ENCODE measurements at regions not wholly inside any gene's neighbourhood (a gene's known extent, or its start where the extent isn't known, plus 50 kb on each side); places are given as distances from the start of the nearest gene placed in this dataset.

- no peak overlapping the region for H3K4me3 ChIP-seq (ENCODE audit: low read depth, low read length, poor library complexity, severe bottlenecking)
- H3K9me3 ChIP-seq (ENCODE audit: low read depth, low read length, poor library complexity, severe bottlenecking): no peaks in the 10 kb centered on the region
- H3K36me3 ChIP-seq (ENCODE audit: insufficient read depth, low read length, poor library complexity, severe bottlenecking): no peaks in the 10 kb centered on the region
- BruUV-seq (replicated peaks): no TSS peak
- no peaks in the 10 kb centered on the region for H3K4me1 ChIP-seq (ENCODE audit: insufficient read depth, low read length, poor library complexity, severe bottlenecking)
- DNase-seq (ENCODE audit: low spot score): no peak
- intact Hi-C loops (cut with micrococcal nuclease; ENCODE audit: unreplicated experiment): no loop called here
- H3K27me3 ChIP-seq (replicated peaks; ENCODE audit: insufficient read depth, low read depth, low read length, poor library complexity): no peaks in the 10 kb centered on the region
- TF ChIP-seq EZH2 (IDR thresholded peaks at IDR 0.05; ENCODE audit: borderline replicate concordance, low read depth, low read length, poor library complexity, severe bottlenecking): no peak
- TF ChIP-seq, protein P1, sequence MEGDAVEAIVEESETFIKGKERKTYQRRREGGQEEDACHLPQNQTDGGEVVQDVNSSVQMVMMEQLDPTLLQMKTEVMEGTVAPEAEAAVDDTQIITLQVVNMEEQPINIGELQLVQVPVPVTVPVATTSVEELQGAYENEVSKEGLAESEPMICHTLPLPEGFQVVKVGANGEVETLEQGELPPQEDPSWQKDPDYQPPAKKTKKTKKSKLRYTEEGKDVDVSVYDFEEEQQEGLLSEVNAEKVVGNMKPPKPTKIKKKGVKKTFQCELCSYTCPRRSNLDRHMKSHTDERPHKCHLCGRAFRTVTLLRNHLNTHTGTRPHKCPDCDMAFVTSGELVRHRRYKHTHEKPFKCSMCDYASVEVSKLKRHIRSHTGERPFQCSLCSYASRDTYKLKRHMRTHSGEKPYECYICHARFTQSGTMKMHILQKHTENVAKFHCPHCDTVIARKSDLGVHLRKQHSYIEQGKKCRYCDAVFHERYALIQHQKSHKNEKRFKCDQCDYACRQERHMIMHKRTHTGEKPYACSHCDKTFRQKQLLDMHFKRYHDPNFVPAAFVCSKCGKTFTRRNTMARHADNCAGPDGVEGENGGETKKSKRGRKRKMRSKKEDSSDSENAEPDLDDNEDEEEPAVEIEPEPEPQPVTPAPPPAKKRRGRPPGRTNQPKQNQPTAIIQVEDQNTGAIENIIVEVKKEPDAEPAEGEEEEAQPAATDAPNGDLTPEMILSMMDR (conservative IDR thresholded peaks at IDR 0.05; ENCODE audit: low read depth, low read length): no peak
- POLR2A ChIA-PET (ENCODE audit: low non-redundant PET): no interaction called here
- no peak overlapping the region for H3K27ac ChIP-seq (ENCODE audit: low read depth, low read length, poor library complexity, severe bottlenecking)
- CTCF ChIA-PET: no interaction called here
These were observed 626.3 kb downstream of the TENT5A start for GRCh38 chr6:81126150-81126549.

- H3K27me3 ChIP-seq (replicated peaks; ENCODE audit: insufficient read depth, low read depth, low read length, poor library complexity): no peaks in the 10 kb centered on the region
- no peak overlapping the region for H3K27ac ChIP-seq (ENCODE audit: low read depth, low read length, poor library complexity, severe bottlenecking)
- ChIA-PET CTCF (no interaction called here), POLR2A (ENCODE audit: low non-redundant PET) (no interaction called here)
- BruUV-seq (replicated peaks): no TSS peak
- DNase-seq (ENCODE audit: low spot score): no peak
- H3K4me1 ChIP-seq (ENCODE audit: insufficient read depth, low read length, poor library complexity, severe bottlenecking): no peaks in the 10 kb centered on the region
- H3K9me3 ChIP-seq (ENCODE audit: low read depth, low read length, poor library complexity, severe bottlenecking): no peaks in the 10 kb centered on the region
- TF ChIP-seq EZH2 (IDR thresholded peaks at IDR 0.05; ENCODE audit: borderline replicate concordance, low read depth, low read length, poor library complexity, severe bottlenecking): no peak
- TF ChIP-seq, protein P1 (conservative IDR thresholded peaks at IDR 0.05; ENCODE audit: low read depth, low read length): no peak
- H3K36me3 ChIP-seq (ENCODE audit: insufficient read depth, low read length, poor library complexity, severe bottlenecking): no peaks in the 10 kb centered on the region
- intact Hi-C loops (cut with micrococcal nuclease; ENCODE audit: unreplicated experiment): no loop called here
- H3K4me3 ChIP-seq (ENCODE audit: low read depth, low read length, poor library complexity, severe bottlenecking): no peak overlapping the region
These were observed 632.2 kb downstream of the TENT5A start for GRCh38 chr6:81120280-81120679.

- no TSS peak for BruUV-seq (replicated peaks)
- H3K36me3 ChIP-seq (ENCODE audit: insufficient read depth, low read length, poor library complexity, severe bottlenecking): no peaks in the 10 kb centered on the region
- H3K4me3 ChIP-seq (ENCODE audit: low read depth, low read length, poor library complexity, severe bottlenecking): no peak overlapping the region
- no peaks in the 10 kb centered on the region for H3K27me3 ChIP-seq (replicated peaks; ENCODE audit: insufficient read depth, low read depth, low read length, poor library complexity)
- no peaks in the 10 kb centered on the region for H3K4me1 ChIP-seq (ENCODE audit: insufficient read depth, low read length, poor library complexity, severe bottlenecking)
- ChIA-PET CTCF (no interaction called here), POLR2A (ENCODE audit: low non-redundant PET) (no interaction called here)
- no peak for TF ChIP-seq EZH2 (IDR thresholded peaks at IDR 0.05; ENCODE audit: borderline replicate concordance, low read depth, low read length, poor library complexity, severe bottlenecking)
- TF ChIP-seq, protein P1 (conservative IDR thresholded peaks at IDR 0.05; ENCODE audit: low read depth, low read length): no peak
- intact Hi-C loops (cut with micrococcal nuclease; ENCODE audit: unreplicated experiment): no loop called here
- DNase-seq (ENCODE audit: low spot score): peak; percentile 6
- no peak overlapping the region for H3K27ac ChIP-seq (ENCODE audit: low read depth, low read length, poor library complexity, severe bottlenecking)
- H3K9me3 ChIP-seq (ENCODE audit: low read depth, low read length, poor library complexity, severe bottlenecking): no peaks in the 10 kb centered on the region
These were observed 646.5 kb downstream of the TENT5A start for GRCh38 chr6:81105998-81106397.
